ENCODE measurements at regions not wholly inside any gene's neighbourhood (a gene's known extent, or its start where the extent isn't known, plus 50 kb on each side); places are given as distances from the start of the nearest gene placed in this dataset.
A peak's percentile ranks its signal among the peaks of the same experiment; 100 is the strongest.

DNA sequence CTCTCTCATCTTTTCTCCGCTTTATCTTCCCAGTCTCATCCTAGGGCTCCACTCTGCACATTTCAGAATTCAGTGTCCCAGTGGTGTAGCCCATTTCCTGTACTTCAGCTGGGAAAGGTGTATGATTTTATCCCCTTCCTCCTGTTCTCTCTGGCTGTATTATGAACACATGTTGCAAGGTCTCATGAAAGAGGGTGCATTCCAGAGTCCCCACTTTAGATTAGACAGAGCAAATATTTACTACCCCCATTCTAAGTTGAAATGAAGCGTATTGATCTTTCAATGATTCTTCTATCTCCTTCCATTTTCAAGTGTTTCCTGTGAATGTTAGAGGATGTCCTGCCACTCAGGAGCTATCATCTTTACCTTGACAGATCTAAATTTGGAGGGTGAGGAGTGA, 123.2 kb downstream of the WIF1 start:
- no peak overlapping the region for H3K4me3 ChIP-seq (replicated peaks in 1 of 2; ENCODE audit: low read depth in 2 of 2, low read length in 2 of 2)
- TF ChIP-seq, protein P1, sequence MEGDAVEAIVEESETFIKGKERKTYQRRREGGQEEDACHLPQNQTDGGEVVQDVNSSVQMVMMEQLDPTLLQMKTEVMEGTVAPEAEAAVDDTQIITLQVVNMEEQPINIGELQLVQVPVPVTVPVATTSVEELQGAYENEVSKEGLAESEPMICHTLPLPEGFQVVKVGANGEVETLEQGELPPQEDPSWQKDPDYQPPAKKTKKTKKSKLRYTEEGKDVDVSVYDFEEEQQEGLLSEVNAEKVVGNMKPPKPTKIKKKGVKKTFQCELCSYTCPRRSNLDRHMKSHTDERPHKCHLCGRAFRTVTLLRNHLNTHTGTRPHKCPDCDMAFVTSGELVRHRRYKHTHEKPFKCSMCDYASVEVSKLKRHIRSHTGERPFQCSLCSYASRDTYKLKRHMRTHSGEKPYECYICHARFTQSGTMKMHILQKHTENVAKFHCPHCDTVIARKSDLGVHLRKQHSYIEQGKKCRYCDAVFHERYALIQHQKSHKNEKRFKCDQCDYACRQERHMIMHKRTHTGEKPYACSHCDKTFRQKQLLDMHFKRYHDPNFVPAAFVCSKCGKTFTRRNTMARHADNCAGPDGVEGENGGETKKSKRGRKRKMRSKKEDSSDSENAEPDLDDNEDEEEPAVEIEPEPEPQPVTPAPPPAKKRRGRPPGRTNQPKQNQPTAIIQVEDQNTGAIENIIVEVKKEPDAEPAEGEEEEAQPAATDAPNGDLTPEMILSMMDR (IDR thresholded peaks at IDR 0.05; ENCODE audit: low read depth, low read length): no peak
- no peak for DNase-seq (ENCODE audit: low read depth in 2 of 2)

DNA sequence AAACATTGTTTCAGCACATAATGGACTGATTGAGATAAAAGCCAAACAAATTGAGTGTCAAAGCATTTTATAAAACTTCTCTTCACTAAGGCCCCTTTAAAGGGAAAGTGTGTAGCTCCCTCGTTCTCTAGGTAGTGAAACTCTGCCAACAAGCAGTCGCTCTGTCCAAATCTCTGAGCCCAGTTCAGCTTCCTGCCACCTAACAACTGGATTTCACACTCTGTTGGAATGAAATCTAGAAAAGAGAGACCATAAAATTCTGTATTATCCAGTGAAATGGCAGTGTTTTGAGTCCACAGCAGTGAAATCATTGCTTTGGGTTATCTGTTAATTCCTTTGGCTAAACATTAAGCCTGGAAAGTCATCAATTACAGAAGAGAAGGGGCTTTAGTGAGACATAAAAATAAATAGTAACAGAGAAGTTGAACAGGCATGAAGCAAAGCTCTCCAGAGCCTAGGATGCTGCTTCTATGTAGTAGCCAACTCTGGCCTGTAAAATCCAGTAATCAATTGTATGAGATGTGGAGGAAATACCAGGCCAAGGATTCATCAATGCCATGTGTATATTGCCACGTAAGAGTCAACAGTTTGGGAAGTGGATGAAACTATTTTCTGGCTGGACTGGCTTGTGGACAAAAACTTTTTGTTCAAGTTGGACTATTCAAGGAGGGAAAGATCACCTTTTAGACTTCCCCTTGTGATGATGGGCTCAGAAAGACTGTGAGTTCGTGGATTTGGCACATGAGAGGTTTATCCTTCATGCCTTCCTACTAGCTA, 122.5 kb downstream of the WIF1 start:
- TF ChIP-seq, protein P1 (IDR thresholded peaks at IDR 0.05; ENCODE audit: low read depth, low read length): no peak
- DNase-seq (ENCODE audit: low read depth in 2 of 2): peak; percentile 0 to 6

DNA sequence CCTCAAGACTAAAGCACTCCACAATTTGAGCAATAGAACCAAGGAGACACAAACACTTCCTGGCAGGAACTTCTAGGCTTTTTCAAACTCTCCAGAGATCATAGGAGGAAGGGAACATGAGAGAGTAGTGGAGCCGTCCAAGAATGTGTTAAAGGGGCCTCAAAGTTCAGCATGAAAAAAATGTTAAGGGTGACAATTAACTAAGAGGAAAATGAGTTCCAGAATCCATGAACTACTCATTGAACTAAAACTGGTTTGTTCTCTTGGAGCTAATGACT, 122.0 kb downstream of the WIF1 start:
- TF ChIP-seq, protein P1 (IDR thresholded peaks at IDR 0.05; ENCODE audit: low read depth, low read length): no peak
- H3K4me3 ChIP-seq (replicated peaks in 1 of 2; ENCODE audit: low read depth in 2 of 2, low read length in 2 of 2): no peak overlapping the region

More for the DNA sequence above, 122.5 kb downstream of the WIF1 start:
- H3K4me3 ChIP-seq (replicated peaks in 1 of 2; ENCODE audit: low read depth in 2 of 2, low read length in 2 of 2): no peak overlapping the region

More for the DNA sequence above, 122.0 kb downstream of the WIF1 start:
- no peak for DNase-seq (ENCODE audit: low read depth in 2 of 2)

Measured in cardiac fibroblast (primary cell).